ENCODE measurements at regions not wholly inside any gene's neighbourhood (a gene's known extent, or its start where the extent isn't known, plus 50 kb on each side); places are given as distances from the start of the nearest gene placed in this dataset.

GRCh38 chr10:29098423-29098822 lies 190.4 kb upstream of the LYZL1 start:
- no peak overlapping the region for H3K27ac ChIP-seq
- no peak for DNase-seq (ENCODE audit: low read depth, low spot score)

GRCh38 chr10:29099001-29099400 lies 189.9 kb upstream of the LYZL1 start:
- no peak overlapping the region for H3K27ac ChIP-seq
- DNase-seq (ENCODE audit: low read depth, low spot score), result peak; percentile 75

GRCh38 chr10:29099415-29099814 lies 189.5 kb upstream of the LYZL1 start:
- no peak for DNase-seq (ENCODE audit: low read depth, low spot score)
- no peak overlapping the region for H3K27ac ChIP-seq

GRCh38 chr10:29100505-29100904 lies 188.4 kb upstream of the LYZL1 start:
- no peak for DNase-seq (ENCODE audit: low read depth, low spot score)
- no peak overlapping the region for H3K27ac ChIP-seq

- no peak for DNase-seq (ENCODE audit: low read depth, low spot score)
These were observed 186.6 kb upstream of the LYZL1 start for GRCh38 chr10:29102233-29102632.

GRCh38 chr10:29102636-29103035 lies 186.2 kb upstream of the LYZL1 start:
- no peak overlapping the region for H3K27ac ChIP-seq
- no peak for DNase-seq (ENCODE audit: low read depth, low spot score)

More at GRCh38 chr10:29102233-29102632, 186.6 kb upstream of the LYZL1 start:
- H3K27ac ChIP-seq, result no peak overlapping the region

- DNase-seq (ENCODE audit: low read depth, low spot score), result no peak
- no peak overlapping the region for H3K27ac ChIP-seq
These were observed 184.0 kb upstream of the LYZL1 start for GRCh38 chr10:29104661-29105399.

- no peak overlapping the region for H3K27ac ChIP-seq
- no peak for DNase-seq (ENCODE audit: low read depth, low spot score)
These were observed 183.2 kb upstream of the LYZL1 start for GRCh38 chr10:29105516-29106215.

GRCh38 chr10:29106287-29106686 lies 182.6 kb upstream of the LYZL1 start:
- DNase-seq (ENCODE audit: low read depth, low spot score), result no peak
- H3K27ac ChIP-seq, result no peak overlapping the region

GRCh38 chr10:29107866-29108498 lies 180.9 kb upstream of the LYZL1 start:
- no peak for DNase-seq (ENCODE audit: low read depth, low spot score)
- H3K27ac ChIP-seq, result no peak overlapping the region

GRCh38 chr10:29109707-29110571 lies 178.9 kb upstream of the LYZL1 start:
- H3K27ac ChIP-seq, result no peak overlapping the region
- DNase-seq (ENCODE audit: low read depth, low spot score), result no peak

- H3K27ac ChIP-seq, result no peak overlapping the region
- no peak for DNase-seq (ENCODE audit: low read depth, low spot score)
These were observed 175.8 kb upstream of the LYZL1 start for GRCh38 chr10:29112827-29113615.

GRCh38 chr10:29113616-29113945 lies 175.3 kb upstream of the LYZL1 start:
- DNase-seq (ENCODE audit: low read depth, low spot score), result no peak
- H3K27ac ChIP-seq, result no peak overlapping the region

GRCh38 chr10:29114141-29114540 lies 174.7 kb upstream of the LYZL1 start:
- no peak for DNase-seq (ENCODE audit: low read depth, low spot score)
- no peak overlapping the region for H3K27ac ChIP-seq

GRCh38 chr10:29117781-29118180 lies 171.1 kb upstream of the LYZL1 start:
- no peak overlapping the region for H3K27ac ChIP-seq
- DNase-seq (ENCODE audit: low read depth, low spot score), result no peak

GRCh38 chr10:29119374-29119773 lies 169.5 kb upstream of the LYZL1 start:
- no peak overlapping the region for H3K27ac ChIP-seq
- DNase-seq (ENCODE audit: low read depth, low spot score), result no peak

- peak; percentile 29 for DNase-seq (ENCODE audit: low read depth, low spot score)
- no peak overlapping the region for H3K27ac ChIP-seq
These were observed 168.7 kb upstream of the LYZL1 start for GRCh38 chr10:29120216-29120615.

- H3K27ac ChIP-seq, result no peak overlapping the region
- no peak for DNase-seq (ENCODE audit: low read depth, low spot score)
These were observed 164.0 kb upstream of the LYZL1 start for GRCh38 chr10:29124864-29125263.

GRCh38 chr10:29127037-29127700 lies 161.7 kb upstream of the LYZL1 start:
- no peak overlapping the region for H3K27ac ChIP-seq
- no peak for DNase-seq (ENCODE audit: low read depth, low spot score)

Data from epithelial cell of prostate (primary cell).